IPS-NIHi11 (cell line): ENCODE measurements at regions not wholly inside any gene's neighbourhood (a gene's known extent, or its start where the extent isn't known, plus 50 kb on each side); places are given as distances from the start of the nearest gene placed in this dataset.
"Not testable (repeated sequence)": the region's sequence is repeated elsewhere in the genome, so short reads cannot be mapped to it uniquely, and the experiment has no call there.

Experiments
- DNase-seq: peaks from one replicate; pipeline ENCODE4 v3.0.0; 2012; ENCODE audit warnings: mixed read lengths, low spot score

GRCh38 chr9:7622481-7622880 lies 177.1 kb downstream of the DMAC1 start:
- no peak for DNase-seq

GRCh38 chr9:7615344-7615743 lies 184.2 kb downstream of the DMAC1 start:
- no peak for DNase-seq

- DNase-seq, result no peak
Observed at GRCh38 chr9:7613931-7614330, 185.6 kb downstream of the DMAC1 start.

DNA sequence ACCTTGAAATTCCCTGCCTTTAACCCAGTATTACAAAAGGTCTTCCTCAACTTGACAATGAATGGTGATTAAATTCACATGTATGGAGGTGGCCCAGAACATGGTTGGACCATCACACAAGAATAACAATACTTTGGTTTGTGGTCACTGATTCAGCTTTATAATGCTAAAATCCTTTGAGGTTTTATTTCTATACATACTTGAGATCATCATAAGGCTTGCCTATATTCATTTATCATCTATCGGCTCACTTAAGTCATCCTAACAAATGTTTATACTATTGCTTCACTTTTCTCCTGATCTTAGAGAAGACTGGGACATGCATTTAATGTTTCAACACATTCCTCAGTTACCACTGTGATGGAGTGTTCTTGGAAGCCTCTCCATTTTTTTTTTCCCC lies 191.3 kb downstream of the DMAC1 start:
- DNase-seq, result no peak

- DNase-seq, result no peak
Observed at GRCh38 chr9:7607421-7607820, 192.2 kb downstream of the DMAC1 start.

- DNase-seq, result no peak
Observed at GRCh38 chr9:7606591-7606990, 193.0 kb downstream of the DMAC1 start.

GRCh38 chr9:7601739-7602138 lies 197.8 kb downstream of the DMAC1 start:
- DNase-seq, result no peak

DNA sequence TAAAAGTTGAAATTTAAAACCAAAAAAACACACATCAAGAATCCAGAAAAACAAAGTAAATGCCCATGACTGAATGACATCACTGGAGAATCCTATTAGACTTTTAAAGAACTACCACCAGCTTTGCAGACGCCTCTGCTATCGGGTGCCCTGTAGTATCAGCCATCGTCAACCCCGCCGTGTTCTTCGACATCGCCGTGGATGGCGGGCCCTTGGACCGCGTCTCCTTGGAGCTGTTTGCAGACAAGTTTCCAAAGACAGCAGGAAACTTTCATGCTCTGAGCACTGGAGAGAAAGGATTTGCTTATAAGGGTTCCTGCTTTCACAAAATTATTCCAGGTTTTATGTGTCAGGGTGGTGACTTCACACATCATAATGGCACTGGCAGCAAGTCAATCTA lies 201.9 kb downstream of the DMAC1 start:
- DNase-seq, result no peak

DNA sequence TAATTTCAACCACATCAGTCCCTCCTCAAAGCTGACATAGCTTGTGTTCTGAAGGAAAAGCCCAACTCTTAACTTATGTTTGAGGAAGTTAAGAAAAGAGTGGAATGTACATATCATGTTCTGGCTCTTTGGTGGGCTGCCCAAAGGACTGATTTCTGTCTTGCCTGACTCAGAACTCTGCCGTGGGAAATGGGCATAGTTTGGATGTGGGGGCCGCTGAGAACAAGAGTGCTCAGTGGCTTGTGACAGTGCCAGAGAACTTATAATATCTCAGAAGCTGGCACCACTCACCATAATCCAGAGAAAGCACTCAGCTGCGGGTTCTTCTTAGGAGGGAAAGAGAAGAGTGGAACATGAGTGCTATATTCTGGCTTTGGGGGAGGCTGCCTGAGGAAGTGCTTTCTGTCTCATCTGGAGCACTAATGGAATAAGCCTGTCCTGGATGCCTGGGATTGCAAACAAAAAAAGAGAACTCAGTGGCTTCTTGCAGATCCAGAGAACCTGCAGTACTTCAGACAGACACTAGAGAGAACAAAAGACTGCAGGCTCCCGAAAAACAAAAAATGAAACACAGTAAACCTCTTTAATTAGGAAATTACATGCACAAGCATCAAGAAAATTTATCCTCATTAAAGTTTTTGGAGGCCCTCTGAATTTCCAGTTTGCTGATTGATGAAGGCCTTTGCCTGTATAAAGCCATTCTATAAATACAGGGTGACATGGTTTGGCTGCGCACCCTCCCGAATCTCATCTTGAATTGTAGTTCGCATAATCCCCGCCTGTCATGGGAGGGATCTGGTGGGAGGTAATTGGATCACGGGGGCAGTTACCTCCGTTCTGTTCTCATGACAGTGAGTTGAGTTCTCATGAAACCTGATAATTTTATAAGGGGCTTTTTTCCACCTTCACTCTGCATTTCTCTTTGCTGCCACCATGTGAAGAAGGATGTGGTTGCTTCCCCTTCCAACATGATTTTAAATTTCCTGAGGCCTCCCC lies 207.0 kb downstream of the DMAC1 start:
- peak; percentile 34 for DNase-seq

GRCh38 chr9:7591501-7591900 lies 208.1 kb downstream of the DMAC1 start:
- DNase-seq, result no peak

DNA sequence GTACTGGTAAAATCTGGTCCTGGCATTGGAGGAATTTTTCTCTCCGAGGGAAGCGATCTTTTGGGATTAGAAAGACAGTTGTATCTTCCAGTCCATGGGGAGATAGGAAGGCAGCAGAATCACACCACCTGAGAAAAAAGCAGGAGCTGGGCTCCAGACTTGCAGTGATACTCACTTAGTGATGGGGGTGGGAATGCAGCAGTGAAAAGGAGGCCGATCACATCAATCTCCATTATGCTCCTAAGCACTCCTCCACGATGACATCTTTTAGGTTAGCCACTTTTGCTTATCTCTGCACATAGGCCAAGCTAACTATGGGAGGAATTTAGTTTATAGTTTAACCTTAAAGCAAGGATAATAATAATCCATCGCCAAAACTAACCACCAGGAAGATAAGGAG lies 219.0 kb downstream of the DMAC1 start:
- no peak for DNase-seq

- no peak for DNase-seq
Observed at GRCh38 chr9:7579351-7579750, 220.2 kb downstream of the DMAC1 start.

GRCh38 chr9:7578951-7579350 lies 220.6 kb downstream of the DMAC1 start:
- DNase-seq, result no peak

GRCh38 chr9:7570107-7570720 lies 229.4 kb downstream of the DMAC1 start:
- peak; percentile 47 for DNase-seq

DNA sequence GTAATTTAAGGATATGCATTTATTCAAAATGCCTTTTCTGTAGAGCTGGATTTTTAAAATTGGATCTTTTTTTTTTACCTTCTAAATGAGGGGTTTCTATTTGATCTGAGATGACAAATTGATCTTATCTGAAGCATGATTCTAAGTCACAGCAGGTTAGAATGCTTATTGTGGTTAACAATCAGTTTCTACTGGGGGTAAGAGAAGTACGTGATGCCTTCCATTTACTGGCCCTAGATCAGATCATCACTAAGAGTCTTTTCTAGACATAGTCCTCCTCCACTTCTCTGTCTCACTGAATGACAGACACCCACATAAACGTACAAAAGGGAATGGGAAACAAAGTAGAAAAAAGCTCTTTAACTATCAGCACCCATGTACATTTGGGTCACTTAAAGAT lies 231.9 kb downstream of the DMAC1 start:
- no peak for DNase-seq

GRCh38 chr9:7561527-7562080 lies 238.0 kb downstream of the DMAC1 start:
- DNase-seq, result no peak

- no peak for DNase-seq
Observed at GRCh38 chr9:7560669-7561305, 238.8 kb downstream of the DMAC1 start.

DNA sequence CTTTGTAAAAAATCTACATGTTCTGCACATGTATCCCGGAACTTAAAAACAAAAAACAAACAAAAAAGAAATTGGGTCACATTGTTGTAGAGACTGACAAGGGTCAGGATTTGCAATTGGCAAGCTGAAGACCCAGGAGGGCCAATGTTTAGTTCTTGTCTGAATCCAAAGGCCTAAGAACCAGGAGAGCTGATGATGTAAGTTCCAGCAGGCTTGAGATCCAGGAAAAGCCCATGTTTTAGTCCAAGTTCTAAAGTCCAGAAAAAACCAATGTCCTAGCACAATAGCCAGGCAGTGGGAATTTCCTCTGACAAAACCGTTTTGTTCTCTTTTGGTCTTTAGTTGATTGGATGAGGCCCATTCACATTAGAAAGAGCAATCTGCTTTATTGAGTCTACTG lies 244.9 kb downstream of the DMAC1 start:
- no peak for DNase-seq

- not testable (repeated sequence) for DNase-seq
Observed at GRCh38 chr9:7552706-7553105, 246.9 kb downstream of the DMAC1 start.

GRCh38 chr9:7549249-7549648 lies 250.3 kb downstream of the DMAC1 start:
- DNase-seq, result peak; percentile 11

GRCh38 chr9:7546261-7546660 lies 253.3 kb downstream of the DMAC1 start:
- DNase-seq, result no peak

DNA sequence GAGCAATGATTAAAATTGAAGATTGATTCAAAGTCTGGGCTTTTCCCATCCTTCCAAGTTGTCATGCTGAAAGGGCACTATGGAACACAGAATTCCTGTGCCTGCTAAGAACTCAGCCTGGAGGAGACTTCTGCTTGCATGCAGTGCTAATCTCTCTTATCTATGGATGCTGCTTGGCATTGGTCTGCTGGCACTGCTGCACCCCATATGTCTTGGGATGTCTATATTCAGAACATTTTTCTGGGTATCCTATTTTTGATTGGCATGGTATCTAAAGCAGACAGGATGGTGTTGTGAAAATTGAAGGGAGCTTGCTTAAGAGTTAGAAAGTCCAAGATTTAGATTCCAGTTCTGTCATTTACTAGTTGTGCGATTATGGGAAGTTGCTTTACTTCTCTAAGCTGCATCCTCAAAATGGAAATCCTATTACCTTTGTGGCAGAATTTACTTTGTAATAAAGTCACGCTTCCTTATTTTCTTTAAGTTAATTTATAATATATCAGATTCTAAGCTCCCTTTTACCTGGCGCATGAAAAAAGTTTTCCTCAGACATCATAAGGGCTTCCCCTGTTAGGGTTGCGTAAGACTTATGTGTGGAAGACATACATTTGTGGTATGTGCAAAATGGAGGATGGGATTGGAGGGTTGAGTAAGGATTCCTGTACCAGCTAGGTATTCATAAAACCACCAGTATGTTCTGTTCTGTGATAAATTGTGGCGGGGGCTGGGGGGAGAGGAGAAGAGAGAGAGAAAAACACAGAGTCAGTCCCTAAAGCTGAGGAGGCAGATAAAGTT lies 254.0 kb downstream of the DMAC1 start:
- no peak for DNase-seq
